Right lobe of liver (tissue), 6 donors: ENCODE measurements at regions not wholly inside any gene's neighbourhood (a gene's known extent, or its start where the extent isn't known, plus 50 kb on each side); places are given as distances from the start of the nearest gene placed in this dataset.
A peak's percentile ranks its signal among the peaks of the same experiment; 100 is the strongest.
"Not testable (repeated sequence)": the region's sequence is repeated elsewhere in the genome, so short reads cannot be mapped to it uniquely, and the experiment has no call there.

Experiments
- ATAC-seq, 4 donors: fragments of 200-7000 bp; cut with Tn5 transposase; one replicate each; pipeline ENCODE4 v1.9.1; 2020; ENCODE audit warnings: mild to moderate bottlenecking in 4 of 4, moderate library complexity in 4 of 4
- DNase-seq, 3 donors: peaks; one replicate each; pipeline ENCODE4 v3.0.0-alpha.2; 2020
- H3K27ac ChIP-seq, 3 donors: fragments of 200-600 bp; one replicate each; pipeline ENCODE4 v1.8.0; 2022
- H3K27me3 ChIP-seq, 2 donors: fragments of 200-600 bp; one replicate each; pipeline ENCODE4 v1.8.0; 2022
- H3K36me3 ChIP-seq, 4 donors: fragments of 200-600 bp; sonication (generic) in 1 of 4; one replicate each; pipeline versions ENCODE4 v1.5.1 to v1.8.0; 2017 to 2022; ENCODE audit warnings: control low read depth in 1 of 4
- H3K4me1 ChIP-seq, 4 donors: fragments of 200-600 bp; sonication (generic) in 1 of 4; one replicate each; pipeline versions ENCODE4 v1.5.1 to v1.8.0; 2017 to 2022; ENCODE audit warnings: control low read depth in 1 of 4
- H3K4me3 ChIP-seq, 3 donors: fragments of 200-600 bp; one replicate each; pipeline ENCODE4 v1.8.0; 2022
- H3K9me3 ChIP-seq, 4 donors: fragments of 200-600 bp; sonication (generic) in 1 of 4; one replicate each; pipeline versions ENCODE4 v1.5.1 to v1.8.0; 2017 to 2022; ENCODE audit warnings: control low read depth in 1 of 4
- CTCF ChIP-seq, 4 donors: fragments of 200-600 bp in 3 of 4; fragments of 450-650 bp in 1 of 4; IDR thresholded peaks; one replicate each; pipeline versions ENCODE4 v1.5.1 to v1.8.0; 2016 to 2022; ENCODE audit warnings: antibody characterized with exemption in 4 of 4, mild to moderate bottlenecking in 2 of 4
- WGBS: methylation state at CpG from one replicate; pipeline ENCODE4 v1.1.6; 2018; ENCODE audit warnings: low coverage, low lambda C conversion rate; ENCODE audit not compliant: insufficient coverage; ENCODE audit errors: missing lambda C conversion rate; 5-methylcytosine and 5-hydroxymethylcytosine counted together
- intact Hi-C, 2 donors: fragments of 100-400 bp; cut with DNase I; formaldehyde crosslinking; loops; one replicate each; pipeline versions ENCODE4 v1.11.2 to v1.14.1; 2022
- donor health status: DM: no; HTN: yes; CAD: no.
- donor health status: DM: no; HTN: no; CAD: no.
- donor health status: DM: no; HTN: no; CAD: no.
- donor health status: DM: no; HTN: yes; CAD: no.
- donor health status: DM: no; HTN: yes; CAD: no.

- TF ChIP-seq CTCF (IDR thresholded peaks at IDR 0.05) = peak in 3 of 4 donors; percentile 30 to 35 (median 32)
These were observed 109.2 kb upstream of the FBXO28 start for GRCh38 chr1:224004552-224005315.

GRCh38 chr1:224003896-224004295 lies 110.0 kb upstream of the FBXO28 start:
- H3K9me3 ChIP-seq, H3K27ac ChIP-seq, H3K36me3 ChIP-seq, DNase-seq, intact Hi-C loops, H3K4me1 ChIP-seq, H3K4me3 ChIP-seq, H3K27me3 ChIP-seq, ATAC-seq: not testable (repeated sequence)
- 0% methylated on average over 1 of the region's 1 CpG for WGBS

More at GRCh38 chr1:224004552-224005315, 109.2 kb upstream of the FBXO28 start:
- H3K4me3 ChIP-seq, H3K4me1 ChIP-seq, H3K36me3 ChIP-seq, H3K27me3 ChIP-seq, H3K9me3 ChIP-seq, DNase-seq, H3K27ac ChIP-seq, intact Hi-C loops, ATAC-seq: not testable (repeated sequence)
- 78% methylated on average over 4 of the region's 4 CpGs for WGBS

DNA sequence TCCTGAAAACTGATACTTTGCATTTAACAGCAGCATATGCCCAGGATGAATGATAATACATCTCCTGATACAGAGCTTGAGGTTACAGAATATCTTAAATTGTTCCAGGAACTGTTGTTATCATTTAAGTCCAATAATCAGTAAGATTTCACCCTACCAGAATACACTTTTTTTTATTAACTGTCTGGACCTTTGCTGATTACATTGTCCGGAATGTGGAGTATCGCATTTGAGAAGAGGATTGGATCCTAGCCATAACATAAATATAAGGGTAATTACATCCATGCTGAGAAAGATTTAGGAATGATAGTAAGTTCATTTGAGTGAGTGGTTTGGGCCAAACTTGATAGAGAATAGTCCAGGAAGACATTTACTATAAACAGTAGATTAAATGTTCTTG lies 112.2 kb upstream of the FBXO28 start:
- ATAC-seq, intact Hi-C loops, H3K36me3 ChIP-seq, H3K27me3 ChIP-seq, H3K9me3 ChIP-seq, DNase-seq, H3K27ac ChIP-seq, H3K4me3 ChIP-seq, H3K4me1 ChIP-seq: not testable (repeated sequence)
- 73% methylated on average over 2 of the region's 2 CpGs for WGBS

GRCh38 chr1:223999761-224000160 lies 114.2 kb upstream of the FBXO28 start:
- H3K4me3 ChIP-seq, intact Hi-C loops, H3K27me3 ChIP-seq, H3K9me3 ChIP-seq, ATAC-seq, H3K4me1 ChIP-seq, DNase-seq, H3K27ac ChIP-seq, H3K36me3 ChIP-seq: not testable (repeated sequence)
- WGBS = 94% methylated on average over 3 of the region's 4 CpGs

- H3K27ac ChIP-seq, intact Hi-C loops, H3K4me3 ChIP-seq, DNase-seq, H3K27me3 ChIP-seq, H3K36me3 ChIP-seq, H3K4me1 ChIP-seq, H3K9me3 ChIP-seq: not testable (repeated sequence)
- WGBS = 68% methylated on average over 3 of the region's 4 CpGs
- peak in 2 of 4 donors; percentile 20 to 28 for ATAC-seq
These were observed 115.0 kb upstream of the FBXO28 start for GRCh38 chr1:223998676-223999455.

DNA sequence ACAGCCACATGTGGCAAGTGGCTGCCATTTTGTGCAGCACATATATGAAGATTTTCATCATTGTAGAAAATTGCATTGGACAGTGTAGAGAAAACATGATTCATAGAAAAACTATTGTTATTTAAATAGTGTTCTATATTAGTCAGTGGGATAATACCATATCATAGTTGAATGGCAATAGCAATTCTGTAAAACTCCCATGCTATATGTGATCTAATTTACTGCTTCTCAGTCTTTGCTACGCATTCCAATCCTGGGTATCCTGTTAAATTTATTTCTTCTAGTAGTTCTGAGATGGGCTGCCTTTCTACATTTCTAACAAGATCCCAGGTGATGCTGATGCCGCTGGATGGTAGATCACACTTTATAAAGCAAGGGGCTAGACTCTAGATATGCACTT lies 117.5 kb upstream of the FBXO28 start:
- H3K27me3 ChIP-seq, H3K4me1 ChIP-seq, H3K4me3 ChIP-seq, H3K36me3 ChIP-seq, H3K9me3 ChIP-seq, intact Hi-C loops, ATAC-seq, H3K27ac ChIP-seq, DNase-seq: not testable (repeated sequence)
- 100% methylated on average over 2 of the region's 2 CpGs for WGBS
